Suprapubic skin (tissue), 4 donors: ENCODE measurements at regions not wholly inside any gene's neighbourhood (a gene's known extent, or its start where the extent isn't known, plus 50 kb on each side); places are given as distances from the start of the nearest gene placed in this dataset.

Experiments used
- EP300 ChIP-seq: sonication (generic); formaldehyde crosslinking; IDR thresholded peaks from one replicate; pipeline ENCODE4 v1.6.1; 2017; ENCODE audit warnings: antibody characterized with exemption
- POLR2A ChIP-seq, 2 donors: fragments of 450-650 bp; IDR thresholded peaks; one replicate each; pipeline ENCODE4 v1.6.1; 2017; ENCODE audit warnings: antibody characterized with exemption in 2 of 2, mild to moderate bottlenecking in 2 of 2, moderate library complexity in 2 of 2
- POLR2AphosphoS5 ChIP-seq, 3 donors: sonication (generic); formaldehyde crosslinking; IDR thresholded peaks; one replicate each; pipeline ENCODE4 v1.6.1; 2017; ENCODE audit warnings: antibody characterized with exemption in 3 of 3
- TF ChIP-seq, protein P1 (sequence below), 2 donors: fragments of 200-600 bp in 1 of 2; fragments of 450-650 bp in 1 of 2; sonication (generic) in 1 of 2; IDR thresholded peaks; one replicate each; pipeline ENCODE4 v1.5.1; 2016 to 2019; ENCODE audit warnings: antibody characterized with exemption in 2 of 2, mild to moderate bottlenecking in 1 of 2, moderate library complexity in 1 of 2

GRCh38 chr13:95479731-95480130 lies 72.8 kb upstream of the CLDN10 start:
- TF ChIP-seq, protein P1, sequence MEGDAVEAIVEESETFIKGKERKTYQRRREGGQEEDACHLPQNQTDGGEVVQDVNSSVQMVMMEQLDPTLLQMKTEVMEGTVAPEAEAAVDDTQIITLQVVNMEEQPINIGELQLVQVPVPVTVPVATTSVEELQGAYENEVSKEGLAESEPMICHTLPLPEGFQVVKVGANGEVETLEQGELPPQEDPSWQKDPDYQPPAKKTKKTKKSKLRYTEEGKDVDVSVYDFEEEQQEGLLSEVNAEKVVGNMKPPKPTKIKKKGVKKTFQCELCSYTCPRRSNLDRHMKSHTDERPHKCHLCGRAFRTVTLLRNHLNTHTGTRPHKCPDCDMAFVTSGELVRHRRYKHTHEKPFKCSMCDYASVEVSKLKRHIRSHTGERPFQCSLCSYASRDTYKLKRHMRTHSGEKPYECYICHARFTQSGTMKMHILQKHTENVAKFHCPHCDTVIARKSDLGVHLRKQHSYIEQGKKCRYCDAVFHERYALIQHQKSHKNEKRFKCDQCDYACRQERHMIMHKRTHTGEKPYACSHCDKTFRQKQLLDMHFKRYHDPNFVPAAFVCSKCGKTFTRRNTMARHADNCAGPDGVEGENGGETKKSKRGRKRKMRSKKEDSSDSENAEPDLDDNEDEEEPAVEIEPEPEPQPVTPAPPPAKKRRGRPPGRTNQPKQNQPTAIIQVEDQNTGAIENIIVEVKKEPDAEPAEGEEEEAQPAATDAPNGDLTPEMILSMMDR (IDR thresholded peaks at IDR 0.05), result no peak
- TF ChIP-seq POLR2AphosphoS5 (IDR thresholded peaks at IDR 0.05) (no peak), EP300 (no peak), POLR2A (IDR thresholded peaks at IDR 0.05) (no peak)
